OCI-LY7 (cell line): ENCODE measurements at regions not wholly inside any gene's neighbourhood (a gene's known extent, or its start where the extent isn't known, plus 50 kb on each side); places are given as distances from the start of the nearest gene placed in this dataset.
A peak's percentile ranks its signal among the peaks of the same experiment; 100 is the strongest.

Experiments used
- BruUV-seq: library from RNA; stranded (reverse); fragments of 400-500 nt; replicated peaks from 2 replicates; lab custom pipeline; 2021; lab: Mats Ljungman, UMichigan
- CTCF ChIA-PET: fragments of 300-600 bp; sonication (Branson Sonifier 250); formaldehyde crosslinking; loops from one replicate; lab custom pipeline; 2022; ENCODE audit warnings: antibody characterized with exemption; ENCODE audit not compliant: unreplicated experiment; lab: Charles Lee
- POLR2A ChIA-PET: fragments of 300-600 bp; sonication (Branson Sonifier 250); formaldehyde crosslinking; loops from one replicate; lab custom pipeline; 2022; ENCODE audit warnings: antibody characterized with exemption; lab: Charles Lee
- DNase-seq: peaks from one replicate; pipeline ENCODE4 v3.0.0-alpha.2; 2015; ENCODE audit warnings: low spot score
- H2AFZ ChIP-seq: fragments of 200-600 bp; sonication (generic), shearing (Covaris generic); 2 replicates; pipeline ENCODE4 v1.6.1; 2014; ENCODE audit warnings: mild to moderate bottlenecking, antibody characterized with exemption, low read length, moderate library complexity
- H3K27ac ChIP-seq: fragments of 200-600 bp; sonication (generic); 2 replicates; pipeline ENCODE4 v1.5.1; 2014; ENCODE audit warnings: mixed run types, low read depth, mild to moderate bottlenecking, moderate library complexity, low read length, inconsistent platforms; ENCODE audit not compliant: poor library complexity, severe bottlenecking
- H3K36me3 ChIP-seq: fragments of 200-600 bp; sonication (generic); 2 replicates; pipeline ENCODE4 v1.6.1; 2014; ENCODE audit warnings: mild to moderate bottlenecking, antibody characterized with exemption, low read length, moderate library complexity, mixed read lengths; ENCODE audit not compliant: insufficient read depth
- H3K4me1 ChIP-seq: fragments of 200-600 bp; sonication (generic); 2 replicates; pipeline ENCODE4 v1.5.1; 2014; ENCODE audit warnings: mild to moderate bottlenecking, low read length; ENCODE audit not compliant: insufficient read depth, poor library complexity, severe bottlenecking
- H3K4me2 ChIP-seq: fragments of 200-600 bp; sonication (generic); 2 replicates; pipeline ENCODE4 v1.6.1; 2014; ENCODE audit warnings: mild to moderate bottlenecking, low read length
- H3K4me3 ChIP-seq: fragments of 200-600 bp; sonication (generic); 2 replicates; pipeline ENCODE4 v1.5.1; 2014; ENCODE audit warnings: mild to moderate bottlenecking, low read depth, low read length; ENCODE audit not compliant: poor library complexity, severe bottlenecking
- H3K79me2 ChIP-seq: fragments of 200-600 bp; sonication (generic); 2 replicates; pipeline ENCODE4 v1.6.1; 2016; ENCODE audit warnings: low read depth, mild to moderate bottlenecking, low read length, moderate library complexity, mixed read lengths; ENCODE audit not compliant: insufficient read depth
- H3K9me2 ChIP-seq: fragments of 200-600 bp; sonication (generic); 2 replicates; pipeline ENCODE4 v1.6.1; 2016; ENCODE audit warnings: mild to moderate bottlenecking, low read length, mixed read lengths; ENCODE audit not compliant: insufficient read depth
- H3K9me3 ChIP-seq: fragments of 200-600 bp; sonication (generic); 2 replicates; pipeline ENCODE4 v1.6.1; 2014; ENCODE audit warnings: mild to moderate bottlenecking, mixed run types, low read length, mixed read lengths
- H4K20me1 ChIP-seq: fragments of 200-600 bp; sonication (generic); 2 replicates; pipeline ENCODE4 v1.6.1; 2014; ENCODE audit warnings: mild to moderate bottlenecking, antibody characterized with exemption, low read length, moderate library complexity, mixed read lengths; ENCODE audit not compliant: insufficient read depth
- EZH2phosphoT487 ChIP-seq: fragments of 200-600 bp; sonication (generic); IDR thresholded peaks from 2 replicates; pipeline ENCODE4 v1.6.1; 2018; ENCODE audit warnings: low read depth, borderline replicate concordance, mild to moderate bottlenecking, mixed run types, antibody characterized with exemption, low read length, moderate library complexity, mixed read lengths
- intact Hi-C: fragments of 100-400 bp; cut with micrococcal nuclease; formaldehyde crosslinking; loops from one replicate; pipeline ENCODE4 v1.10.0; 2022; ENCODE audit not compliant: unreplicated experiment
- TF ChIP-seq, protein P1 (sequence below): fragments of 200-600 bp; sonication (generic); conservative IDR thresholded peaks from 2 replicates; pipeline ENCODE4 v1.5.1; 2014; ENCODE audit warnings: mild to moderate bottlenecking, antibody characterized with exemption, low read length, moderate library complexity, mixed read lengths

DNA sequence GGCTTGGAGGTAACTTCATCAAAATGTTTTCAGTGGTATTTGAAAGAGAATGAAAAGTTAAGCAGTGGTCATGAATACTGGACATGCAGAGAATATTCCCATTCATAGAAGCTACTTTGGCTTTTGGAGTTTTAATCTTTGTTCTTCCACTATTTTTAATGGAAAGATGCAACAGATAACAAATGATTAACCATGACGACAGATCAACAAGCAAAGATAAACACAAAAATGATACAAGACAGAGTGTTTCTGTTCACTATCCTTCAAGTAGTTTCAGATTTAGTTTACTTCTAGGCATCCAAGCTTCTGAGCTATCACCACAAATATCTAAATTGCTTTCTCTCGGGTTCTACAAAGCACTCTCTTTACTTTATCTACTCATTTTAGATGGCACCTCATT lies 1004.9 kb upstream of the ADGRL3 start:
- no peak for DNase-seq
- BruUV-seq, result no TSS peak
- CTCF ChIA-PET, result interaction anchor here (1.4 kb wide), 1 partner anchor 21 kb away, joined by 3 read pairs; no protein-coding TSS in a partner anchor

DNA sequence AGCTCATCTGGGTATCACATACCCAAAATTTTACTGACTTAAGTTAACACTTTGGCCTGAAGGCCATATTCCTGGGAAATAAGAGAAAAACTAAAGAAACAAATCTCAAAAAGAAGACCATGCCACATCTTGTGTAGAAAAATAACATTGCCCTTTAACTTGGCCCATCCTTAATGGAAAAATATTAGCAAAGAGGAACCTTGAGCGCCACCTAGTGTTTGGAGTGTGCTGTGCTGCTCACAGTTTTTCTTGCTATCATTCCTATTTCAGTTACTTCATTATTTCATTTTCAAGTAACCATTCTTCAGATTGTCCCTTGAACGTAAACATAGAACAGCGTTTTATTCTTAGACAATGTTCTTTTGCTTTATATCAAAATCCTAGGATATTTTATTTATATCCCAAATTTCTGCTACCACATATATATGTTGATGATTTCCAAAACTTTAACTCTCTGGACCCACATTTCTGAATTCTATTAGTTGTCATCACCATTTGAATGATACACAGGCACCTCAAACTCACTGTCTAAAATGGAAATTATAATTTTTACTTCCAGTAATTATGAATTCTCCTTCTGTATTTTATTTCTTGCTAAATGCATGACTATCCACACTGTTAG lies 999.0 kb upstream of the ADGRL3 start:
- Histone ChIP-seq H3K27ac (no peak overlapping the region), H3K9me2 (no peaks in the 10 kb centered on the region), H4K20me1 (no peaks in the 10 kb centered on the region; the same call in 1 of the 2 replicates), H3K4me2 (no peak overlapping the region), H3K79me2 (no peaks in the 10 kb centered on the region), H3K9me3 (no peaks in the 10 kb centered on the region), H3K4me1 (no peaks in the 10 kb centered on the region), H3K36me3 (no peaks in the 10 kb centered on the region), H2AFZ (no peak overlapping the region), H3K4me3 (no peak overlapping the region)
- ChIA-PET CTCF (no interaction called here), POLR2A (interaction anchor here (0.6 kb wide), 1 partner anchor 1389 kb away, joined by 3 read pairs; no protein-coding TSS in a partner anchor)
- no TSS peak for BruUV-seq
- TF ChIP-seq, protein P1, sequence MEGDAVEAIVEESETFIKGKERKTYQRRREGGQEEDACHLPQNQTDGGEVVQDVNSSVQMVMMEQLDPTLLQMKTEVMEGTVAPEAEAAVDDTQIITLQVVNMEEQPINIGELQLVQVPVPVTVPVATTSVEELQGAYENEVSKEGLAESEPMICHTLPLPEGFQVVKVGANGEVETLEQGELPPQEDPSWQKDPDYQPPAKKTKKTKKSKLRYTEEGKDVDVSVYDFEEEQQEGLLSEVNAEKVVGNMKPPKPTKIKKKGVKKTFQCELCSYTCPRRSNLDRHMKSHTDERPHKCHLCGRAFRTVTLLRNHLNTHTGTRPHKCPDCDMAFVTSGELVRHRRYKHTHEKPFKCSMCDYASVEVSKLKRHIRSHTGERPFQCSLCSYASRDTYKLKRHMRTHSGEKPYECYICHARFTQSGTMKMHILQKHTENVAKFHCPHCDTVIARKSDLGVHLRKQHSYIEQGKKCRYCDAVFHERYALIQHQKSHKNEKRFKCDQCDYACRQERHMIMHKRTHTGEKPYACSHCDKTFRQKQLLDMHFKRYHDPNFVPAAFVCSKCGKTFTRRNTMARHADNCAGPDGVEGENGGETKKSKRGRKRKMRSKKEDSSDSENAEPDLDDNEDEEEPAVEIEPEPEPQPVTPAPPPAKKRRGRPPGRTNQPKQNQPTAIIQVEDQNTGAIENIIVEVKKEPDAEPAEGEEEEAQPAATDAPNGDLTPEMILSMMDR, result peak; percentile 96
- TF ChIP-seq EZH2phosphoT487, result no peak
- intact Hi-C loops, result loop anchor here (5.0 kb wide), 1 partner anchor 954 kb away; no protein-coding TSS in a partner anchor
- peak; percentile 55 for DNase-seq

More for the DNA sequence above, 1004.9 kb upstream of the ADGRL3 start:
- H3K79me2 ChIP-seq, result no peaks in the 10 kb centered on the region
- POLR2A ChIA-PET, result no interaction called here
- H3K4me1 ChIP-seq, result no peaks in the 10 kb centered on the region
- no peaks in the 10 kb centered on the region for H3K9me2 ChIP-seq
- H3K27ac ChIP-seq, result no peak overlapping the region
- TF ChIP-seq, protein P1, result no peak
- no peak for TF ChIP-seq EZH2phosphoT487
- H2AFZ ChIP-seq, result no peak overlapping the region
- no peaks in the 10 kb centered on the region for H3K9me3 ChIP-seq
- no peaks in the 10 kb centered on the region for H4K20me1 ChIP-seq
- H3K4me3 ChIP-seq, result no peak overlapping the region
- no peak overlapping the region for H3K4me2 ChIP-seq
- H3K36me3 ChIP-seq, result no peaks in the 10 kb centered on the region
- intact Hi-C loops, result no loop called here

DNA sequence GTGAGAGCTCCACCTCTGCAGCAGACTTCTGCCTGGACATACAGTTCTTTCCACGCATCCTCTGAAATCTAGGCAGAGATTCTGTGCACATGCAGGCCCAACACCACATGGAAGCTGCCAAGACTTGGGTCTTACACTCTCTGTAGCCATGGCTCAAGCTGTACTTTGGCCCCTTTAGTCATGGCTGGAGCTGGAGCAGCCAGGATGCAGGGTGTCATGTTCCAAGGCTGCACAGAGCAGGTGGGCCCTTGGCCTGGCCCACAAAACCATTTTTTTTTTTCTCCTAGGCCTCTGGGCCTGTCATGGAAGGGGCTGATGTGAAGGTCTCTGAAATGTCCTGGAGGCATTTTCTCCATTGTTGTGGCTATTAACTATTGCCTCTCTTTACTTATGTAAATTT lies 990.5 kb upstream of the ADGRL3 start:
- Histone ChIP-seq H3K4me2 (no peak overlapping the region), H3K9me2 (no peaks in the 10 kb centered on the region), H4K20me1 (no peaks in the 10 kb centered on the region), H3K4me3 (no peak overlapping the region), H3K9me3 (no peaks in the 10 kb centered on the region), H2AFZ (no peak overlapping the region), H3K27ac (no peak overlapping the region), H3K36me3 (no peaks in the 10 kb centered on the region), H3K4me1 (no peaks in the 10 kb centered on the region), H3K79me2 (no peaks in the 10 kb centered on the region)
- ChIA-PET POLR2A (no interaction called here), CTCF (no interaction called here)
- intact Hi-C loops, result no loop called here
- BruUV-seq, result no TSS peak
- no peak for DNase-seq
- no peak for TF ChIP-seq EZH2phosphoT487
- TF ChIP-seq, protein P1, result no peak
